Stomach (tissue), 8 donors: ENCODE measurements at regions not wholly inside any gene's neighbourhood (a gene's known extent, or its start where the extent isn't known, plus 50 kb on each side); places are given as distances from the start of the nearest gene placed in this dataset.

Experiments
- DNase-seq, 2 donors: peaks; one replicate each; pipeline versions ENCODE4 v3.0.0 to v3.0.0-alpha.2; 2013 to 2019
- H3K27ac ChIP-seq, 5 donors: fragments of 200-600 bp in 4 of 5; sonication (generic) in 4 of 5; one replicate each; pipeline ENCODE4 v1.5.1; 2013 to 2019; ENCODE audit warnings: mild to moderate bottlenecking in 1 of 5, moderate library complexity in 1 of 5
- H3K27me3 ChIP-seq, 3 donors: fragments of 200-600 bp; sonication (generic); one replicate each; pipeline ENCODE4 v1.5.1; 2017 to 2019; ENCODE audit warnings: mixed run types in 1 of 3
- H3K36me3 ChIP-seq, 4 donors: fragments of 200-600 bp; sonication (generic); 1 replicate in 3 of 4; 2 replicates in 1 of 4; pipeline ENCODE4 v1.5.1; 2016 to 2019
- H3K4me1 ChIP-seq, 4 donors: fragments of 200-600 bp; sonication (generic); one replicate each; pipeline ENCODE4 v1.5.1; 2016 to 2019
- H3K4me3 ChIP-seq, 4 donors: fragments of 200-600 bp; sonication (generic) in 3 of 4; one replicate each; pipeline ENCODE4 v1.5.1; 2016 to 2019; ENCODE audit warnings: mild to moderate bottlenecking in 1 of 4
- H3K9me3 ChIP-seq, 4 donors: fragments of 200-600 bp; sonication (generic); one replicate each; pipeline ENCODE4 v1.5.1; 2016 to 2019
- CTCF ChIP-seq, 7 experiments: fragments of 450-650 bp in 4 of 7; fragments of 200-600 bp in 3 of 7; sonication (generic) in 3 of 7; IDR thresholded peaks; one replicate each; pipeline ENCODE4 v1.5.1; 2016 to 2019; ENCODE audit warnings: antibody characterized with exemption in 7 of 7, control low read depth in 2 of 7, mild to moderate bottlenecking in 1 of 7
- EP300 ChIP-seq: sonication (generic); formaldehyde crosslinking; IDR thresholded peaks from one replicate; pipeline ENCODE4 v1.6.1; 2017; ENCODE audit warnings: antibody characterized with exemption
- POLR2A ChIP-seq, 4 donors: fragments of 450-650 bp; IDR thresholded peaks; one replicate each; pipeline ENCODE4 v1.6.1; 2016; ENCODE audit warnings: antibody characterized with exemption in 4 of 4, control low read depth in 2 of 4, mild to moderate bottlenecking in 1 of 4, moderate library complexity in 1 of 4
- POLR2AphosphoS5 ChIP-seq, 3 donors: sonication (generic); formaldehyde crosslinking; IDR thresholded peaks; one replicate each; pipeline ENCODE4 v1.6.1; 2016; ENCODE audit warnings: antibody characterized with exemption in 3 of 3
- WGBS, 5 donors: extraction: QIAGEN DNeasy Blood & Tissue Kit in 3 of 5; methylation state at CpG; one replicate each; pipeline versions ENCODE4 v1.1.5 to v1.1.7; 2013 to 2018; 5-methylcytosine and 5-hydroxymethylcytosine counted together
- intact Hi-C: fragments of 100-400 bp; cut with DNase I; formaldehyde crosslinking; loops from one replicate; pipeline ENCODE4 v1.15.1; 2023; ENCODE audit warnings: low total_unique reads
- donor health status: healthy with polysubstance abuse.
- donor health status: Bipolar disorder and iron deficiency.
- donor health status: healthy.

- Histone ChIP-seq H3K4me1 (peaks cover 0 to 29% (median 13%) of the 10 kb centered on the region in 4 donors), H3K4me3 (no peak overlapping the region), H3K27me3 (no peaks in the 10 kb centered on the region), H3K27ac (peak overlapping the region in 3 of 5 donors; percentile 51 to 73 (median 65)), H3K36me3 (no peaks in the 10 kb centered on the region), H3K9me3 (no peaks in the 10 kb centered on the region)
- intact Hi-C loops: no loop called here
- TF ChIP-seq CTCF (IDR thresholded peaks at IDR 0.05) (no peak), POLR2A (IDR thresholded peaks at IDR 0.05) (no peak), POLR2AphosphoS5 (IDR thresholded peaks at IDR 0.05) (no peak), EP300 (no peak)
- 46 to 59% (median 53%) methylated on average over 3 of the region's 3 CpGs for WGBS, 5 donors
- DNase-seq: no peak
Measured at GRCh38 chr2:66700677-66701066, 265.7 kb downstream of the MEIS1 start.

GRCh38 chr2:66701251-66701650 is 266.3 kb downstream of the MEIS1 start:
- H3K4me1 ChIP-seq: peaks cover 0 to 29% (median 13%) of the 10 kb centered on the region in 4 donors
- H3K9me3 ChIP-seq: no peaks in the 10 kb centered on the region
- TF ChIP-seq EP300: no peak
- TF ChIP-seq POLR2AphosphoS5 (IDR thresholded peaks at IDR 0.05): no peak
- TF ChIP-seq CTCF (IDR thresholded peaks at IDR 0.05): no peak
- TF ChIP-seq POLR2A (IDR thresholded peaks at IDR 0.05): no peak
- no peak overlapping the region for H3K4me3 ChIP-seq
- WGBS, 5 donors: 62 to 82% (median 78%) methylated on average over 2 of the region's 2 CpGs
- no peaks in the 10 kb centered on the region for H3K27me3 ChIP-seq
- intact Hi-C loops: no loop called here
- no peaks in the 10 kb centered on the region for H3K36me3 ChIP-seq
- H3K27ac ChIP-seq: peak overlapping the region in 1 of 5 donors; percentile 60
- DNase-seq: no peak

- Histone ChIP-seq H3K4me3 (no peak overlapping the region), H3K27me3 (no peaks in the 10 kb centered on the region), H3K9me3 (no peaks in the 10 kb centered on the region), H3K4me1 (peaks cover 0 to 29% (median 12%) of the 10 kb centered on the region in 4 donors), H3K27ac (peak overlapping the region in 1 of 5 donors; percentile 60), H3K36me3 (no peaks in the 10 kb centered on the region)
- TF ChIP-seq CTCF (IDR thresholded peaks at IDR 0.05) (no peak), EP300 (no peak), POLR2AphosphoS5 (IDR thresholded peaks at IDR 0.05) (no peak), POLR2A (IDR thresholded peaks at IDR 0.05) (no peak)
- DNase-seq: no peak
- WGBS, 5 donors: 73 to 88% (median 82%) methylated on average over 1 of the region's 1 CpG
- intact Hi-C loops: no loop called here
Measured at GRCh38 chr2:66701656-66702055, 266.7 kb downstream of the MEIS1 start.

GRCh38 chr2:66702301-66702700 is 267.4 kb downstream of the MEIS1 start:
- intact Hi-C loops: no loop called here
- Histone ChIP-seq H3K4me3 (no peak overlapping the region), H3K27ac (peak overlapping the region in 3 of 5 donors; percentile 15 to 60 (median 17)), H3K36me3 (no peaks in the 10 kb centered on the region), H3K27me3 (no peaks in the 10 kb centered on the region), H3K9me3 (no peaks in the 10 kb centered on the region), H3K4me1 (peaks cover 0 to 22% (median 11%) of the 10 kb centered on the region in 4 donors)
- 17 to 45% (median 34%) methylated on average over 6 of the region's 6 CpGs for WGBS, 5 donors
- TF ChIP-seq POLR2A (IDR thresholded peaks at IDR 0.05) (no peak), POLR2AphosphoS5 (IDR thresholded peaks at IDR 0.05) (no peak), CTCF (IDR thresholded peaks at IDR 0.05) (no peak), EP300 (no peak)
- DNase-seq: peak in 1 of 2 donors; percentile 82
